Glomerular endothelial cell (primary cell): ENCODE measurements at regions not wholly inside any gene's neighbourhood (a gene's known extent, or its start where the extent isn't known, plus 50 kb on each side); places are given as distances from the start of the nearest gene placed in this dataset.
"Not testable (repeated sequence)": the region's sequence is repeated elsewhere in the genome, so short reads cannot be mapped to it uniquely, and the experiment has no call there.

Experiments used
- DNase-seq: peaks from one replicate; pipeline ENCODE4 v3.0.0-alpha.2; 2011; ENCODE audit warnings: low read depth, low spot score; ENCODE audit errors: extremely low read depth

GRCh38 chr18:68153821-68154220 lies 561.1 kb downstream of the TMX3 start:
- not testable (repeated sequence) for DNase-seq

GRCh38 chr18:68152770-68153169 lies 562.1 kb downstream of the TMX3 start:
- no peak for DNase-seq

GRCh38 chr18:68150961-68151360 lies 563.9 kb downstream of the TMX3 start:
- DNase-seq: no peak

DNA sequence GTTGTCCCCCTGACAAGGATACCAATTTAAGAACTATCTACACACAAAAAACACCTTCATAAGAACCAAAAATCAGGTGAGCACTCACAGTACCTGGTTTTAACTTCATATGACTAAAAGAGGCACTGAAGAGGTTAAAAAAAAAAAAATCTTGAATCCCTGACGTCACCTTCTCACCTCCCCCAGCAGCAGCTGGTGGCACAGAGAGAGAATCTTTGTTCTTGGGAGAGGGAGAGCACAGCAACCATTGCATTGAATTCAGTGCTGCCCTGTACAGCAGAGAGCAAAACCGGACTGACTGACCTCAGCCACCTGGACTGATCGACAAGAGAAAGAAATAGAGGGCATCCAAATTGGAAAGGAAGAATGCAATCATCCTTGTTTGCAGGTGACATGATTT lies 566.0 kb downstream of the TMX3 start:
- DNase-seq: no peak

- no peak for DNase-seq
Measured at GRCh38 chr18:68147728-68148127, 567.2 kb downstream of the TMX3 start.

GRCh38 chr18:68121826-68122225 lies 593.1 kb downstream of the TMX3 start:
- no peak for DNase-seq

DNA sequence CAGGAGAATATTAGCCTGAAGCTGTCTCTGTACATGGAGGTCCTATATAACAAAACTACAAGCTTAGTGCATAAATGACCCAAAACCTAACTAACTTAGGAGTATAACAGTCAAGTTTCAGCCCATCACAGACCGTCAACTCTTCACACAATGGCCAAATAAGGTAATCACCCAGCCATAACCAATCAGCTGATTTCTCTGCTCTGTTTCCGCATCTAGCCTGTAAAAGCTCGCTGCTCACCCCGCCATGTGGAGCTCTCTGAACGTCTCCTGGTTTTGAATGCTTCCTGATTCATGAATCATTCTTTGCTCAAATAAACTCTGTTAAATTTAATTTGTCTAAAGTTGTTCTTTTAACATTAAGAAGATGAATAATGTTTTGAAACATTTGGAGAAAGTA lies 593.6 kb downstream of the TMX3 start:
- DNase-seq: no peak

- DNase-seq: no peak
Measured at GRCh38 chr18:68114989-68115388, 598.5 kb upstream of the DSEL start.

- no peak for DNase-seq
Measured at GRCh38 chr18:68104036-68104435, 587.5 kb upstream of the DSEL start.

DNA sequence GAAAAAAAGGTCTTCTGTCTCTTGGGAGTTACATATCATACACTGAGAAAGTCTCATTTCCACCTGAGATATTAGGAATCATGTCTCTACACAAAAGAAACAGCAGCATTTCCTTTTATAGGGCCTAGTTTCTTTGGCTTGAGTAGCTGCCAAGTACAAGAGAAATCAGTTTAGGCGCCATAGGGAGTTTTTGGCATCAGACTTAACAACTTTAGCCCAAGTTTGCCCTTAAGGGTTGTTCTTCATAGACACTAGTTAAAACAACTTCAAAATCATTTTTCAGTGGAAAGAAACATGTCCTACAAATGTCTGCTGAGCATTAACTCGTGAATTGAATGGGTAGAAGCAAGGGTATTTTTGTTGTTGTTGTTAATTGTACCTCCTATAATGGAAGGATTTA lies 587.0 kb upstream of the DSEL start:
- DNase-seq: no peak

DNA sequence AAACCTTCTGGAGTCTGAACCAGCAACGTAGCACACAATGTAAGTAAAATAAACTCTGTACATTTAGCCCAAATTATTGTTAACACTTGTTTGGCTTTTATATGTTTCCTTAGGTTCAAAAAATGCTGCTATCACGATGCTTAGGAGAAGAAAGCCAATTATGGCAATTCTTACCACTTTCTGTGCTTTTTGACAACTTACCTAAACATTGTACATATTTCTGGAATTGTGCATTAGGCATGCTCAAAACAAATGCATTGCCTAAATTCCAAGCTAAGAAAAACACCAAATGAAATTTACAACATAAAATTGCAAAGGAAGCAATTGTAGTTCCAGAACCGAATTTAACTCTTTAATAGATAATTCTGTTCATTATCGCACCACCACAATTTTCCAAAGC lies 585.6 kb upstream of the DSEL start:
- DNase-seq: no peak

DNA sequence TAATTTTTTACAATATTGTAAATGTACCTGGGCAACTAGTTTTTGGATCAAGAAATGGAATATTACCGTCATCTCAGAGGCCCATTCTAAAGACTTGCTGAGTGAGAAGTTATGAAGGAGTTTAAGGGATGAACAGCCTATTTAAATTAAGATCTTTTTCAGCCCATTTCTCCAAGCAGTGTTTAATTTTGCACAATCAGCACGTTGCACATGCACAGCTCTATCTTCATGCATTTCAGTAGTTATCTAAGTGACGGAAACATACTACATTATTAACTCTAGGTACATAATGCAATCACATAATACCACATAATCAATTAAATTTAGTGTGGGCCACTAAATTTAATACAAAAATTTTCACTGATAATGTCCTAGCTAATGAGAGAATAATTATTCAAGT lies 582.1 kb upstream of the DSEL start:
- no peak for DNase-seq

DNA sequence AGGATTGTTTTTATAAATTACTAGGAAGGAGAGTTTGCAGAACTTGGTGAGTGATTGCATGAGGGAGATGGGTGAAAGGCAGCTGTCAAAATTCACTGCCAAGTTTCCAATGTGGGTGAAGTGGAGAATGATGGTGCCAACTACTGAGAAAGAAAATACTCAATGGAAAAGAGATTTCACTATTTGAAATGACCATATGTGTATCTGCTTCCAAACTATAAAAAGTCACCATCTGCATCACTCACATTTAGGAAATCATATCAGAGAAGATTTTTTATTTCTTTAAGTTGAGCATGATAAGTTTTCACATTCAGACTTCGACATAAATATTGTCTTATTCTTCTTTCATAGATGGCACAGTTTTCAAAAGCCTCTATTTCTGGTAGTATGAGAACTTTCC lies 570.0 kb upstream of the DSEL start:
- no peak for DNase-seq

GRCh38 chr18:68085251-68085650 lies 568.7 kb upstream of the DSEL start:
- no peak for DNase-seq

GRCh38 chr18:68083776-68084175 lies 567.3 kb upstream of the DSEL start:
- DNase-seq: no peak

- DNase-seq: no peak
Measured at GRCh38 chr18:68083131-68083530, 566.6 kb upstream of the DSEL start.

DNA sequence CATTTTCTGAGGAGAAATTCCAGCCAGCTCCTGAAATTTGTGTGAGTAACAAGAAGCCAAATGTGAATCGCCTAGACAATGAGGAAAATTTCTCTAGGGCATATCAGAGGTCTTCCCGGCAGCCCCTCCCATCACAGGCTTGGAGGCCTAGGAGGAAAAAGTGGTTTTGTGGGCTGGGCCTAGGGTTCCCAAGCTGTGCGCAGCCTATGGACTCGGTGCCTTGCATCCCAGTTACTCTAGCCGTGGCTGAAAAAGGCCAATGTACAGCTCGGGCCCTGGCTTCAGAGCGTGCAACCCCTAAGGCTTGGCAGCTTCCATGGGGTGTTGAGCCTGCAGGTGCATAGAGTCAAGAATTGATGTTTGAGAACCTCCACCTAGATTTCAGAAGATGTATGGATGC lies 556.2 kb upstream of the DSEL start:
- DNase-seq: no peak

GRCh38 chr18:68060871-68061270 lies 544.4 kb upstream of the DSEL start:
- DNase-seq: no peak

GRCh38 chr18:68056936-68057335 lies 540.4 kb upstream of the DSEL start:
- no peak for DNase-seq

DNA sequence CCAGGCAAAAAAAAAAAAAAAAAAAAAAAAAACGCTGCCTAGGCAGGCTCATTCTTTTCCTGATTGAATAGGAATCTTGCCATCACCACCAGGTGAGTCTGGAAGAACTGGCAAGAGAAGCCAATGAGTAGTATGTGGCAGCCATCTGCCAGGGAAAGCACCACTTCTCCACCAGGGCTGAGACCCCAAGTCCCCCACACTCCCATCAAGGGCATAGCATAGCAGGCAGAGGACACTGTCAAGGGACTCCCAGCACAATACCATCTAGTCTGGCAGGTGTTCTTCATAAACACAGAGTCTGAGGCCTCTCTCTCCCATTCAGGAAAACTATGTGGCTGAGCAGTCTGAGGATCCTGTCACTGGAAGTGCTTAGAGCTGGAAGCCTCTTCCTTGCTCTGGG lies 538.1 kb upstream of the DSEL start:
- DNase-seq: no peak

DNA sequence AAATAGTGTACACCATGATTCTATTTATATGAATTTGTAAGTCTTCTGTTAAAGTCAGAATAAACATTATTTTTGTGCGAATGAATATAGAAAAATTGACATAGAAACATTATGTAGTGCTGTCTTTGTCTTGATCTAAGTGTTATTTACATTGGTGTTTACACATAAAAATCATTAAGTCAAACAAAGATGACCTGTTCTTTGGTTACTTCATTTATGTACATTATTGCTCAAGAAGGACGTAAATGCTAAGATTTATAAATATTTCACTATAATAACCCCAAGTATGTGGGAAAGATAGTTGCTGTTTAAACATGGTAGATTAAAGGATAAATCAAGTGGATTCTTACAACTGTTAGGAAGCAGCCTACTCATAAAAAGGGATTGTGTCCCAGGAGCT lies 536.8 kb upstream of the DSEL start:
- DNase-seq: no peak

GRCh38 chr18:68041327-68041726 lies 524.8 kb upstream of the DSEL start:
- DNase-seq: no peak

- DNase-seq: no peak
Measured at GRCh38 chr18:68040198-68040597, 523.7 kb upstream of the DSEL start.
